T-helper 1 cell treated with Interleukin-12 subunit alpha and Interleukin-12 subunit beta and Interleukin-4 antibody, amounts not matched to agents 30 μg/mL and 1 μg/mL, for 36 hours (primary cell): ENCODE measurements at regions not wholly inside any gene's neighbourhood (a gene's known extent, or its start where the extent isn't known, plus 50 kb on each side); places are given as distances from the start of the nearest gene placed in this dataset.

ENCODE experiments used
- H3K27ac Mint-ChIP-seq: one replicate; pipeline ENCODE4 v1.8.0; 2021; ENCODE audit warnings: mild to moderate bottlenecking, mixed read lengths
- H3K27me3 Mint-ChIP-seq: one replicate; pipeline ENCODE4 v1.8.0; 2021; ENCODE audit warnings: low read depth, mixed read lengths
- H3K36me3 Mint-ChIP-seq: one replicate; pipeline ENCODE4 v1.8.0; 2021; ENCODE audit warnings: low read depth, mixed read lengths
- H3K4me1 Mint-ChIP-seq: one replicate; pipeline ENCODE4 v1.8.0; 2021; ENCODE audit warnings: low read depth, mixed read lengths
- H3K4me3 Mint-ChIP-seq: one replicate; pipeline ENCODE4 v1.8.0; 2021; ENCODE audit warnings: mild to moderate bottlenecking, moderate library complexity, mixed read lengths
- H3K9me3 Mint-ChIP-seq: one replicate; pipeline ENCODE4 v1.8.0; 2021; ENCODE audit warnings: mixed read lengths

DNA sequence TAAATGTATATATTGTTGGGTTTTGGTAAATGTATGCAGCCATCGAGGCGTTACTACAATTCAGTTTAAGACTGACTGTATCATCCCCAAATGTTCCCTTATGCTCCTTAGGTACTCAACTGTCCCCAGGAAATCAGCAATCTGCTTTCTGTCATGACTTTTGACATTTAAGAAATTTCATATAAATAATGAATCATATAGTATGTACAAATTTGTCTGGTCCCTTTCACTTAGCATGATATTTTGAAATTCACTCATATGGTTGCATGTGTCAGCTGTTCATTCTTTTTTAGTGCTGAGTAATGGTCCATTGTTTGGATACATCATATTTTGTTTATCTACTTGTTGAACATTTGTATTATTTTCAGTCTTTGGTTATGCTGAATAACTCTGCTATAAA is 218.8 kb downstream of the C4orf33 start:
- H3K4me1 Mint-ChIP-seq, result no peaks in the 10 kb centered on the region
- no peaks in the 10 kb centered on the region for H3K36me3 Mint-ChIP-seq
- no peaks in the 10 kb centered on the region for H3K9me3 Mint-ChIP-seq
- no peak overlapping the region for H3K27ac Mint-ChIP-seq
- H3K4me3 Mint-ChIP-seq, result no peak overlapping the region
- H3K27me3 Mint-ChIP-seq, result no peaks in the 10 kb centered on the region

- H3K27me3 Mint-ChIP-seq, result no peaks in the 10 kb centered on the region
- H3K4me1 Mint-ChIP-seq, result no peaks in the 10 kb centered on the region
- H3K36me3 Mint-ChIP-seq, result no peaks in the 10 kb centered on the region
- no peak overlapping the region for H3K27ac Mint-ChIP-seq
- no peaks in the 10 kb centered on the region for H3K9me3 Mint-ChIP-seq
- H3K4me3 Mint-ChIP-seq, result no peak overlapping the region
Observed at GRCh38 chr4:129322920-129323319, 227.0 kb downstream of the C4orf33 start.

DNA sequence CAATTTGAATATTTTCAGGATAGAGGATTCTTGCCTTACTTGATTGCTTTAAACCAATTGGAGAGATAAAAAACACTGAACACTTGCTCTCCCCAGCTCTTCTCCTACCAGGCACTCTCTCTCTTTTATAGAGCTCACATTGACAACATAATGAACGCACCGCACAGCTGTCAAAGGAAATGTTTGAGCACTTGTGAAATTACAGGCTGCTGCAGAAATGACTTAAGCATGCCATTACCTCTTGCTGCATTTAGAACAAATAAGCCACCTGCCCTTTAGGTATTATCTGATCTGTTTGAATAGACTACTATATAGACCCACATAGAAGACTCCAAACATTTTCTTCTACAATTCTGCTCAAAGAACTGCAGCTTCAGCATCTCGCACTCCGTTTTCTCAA is 227.7 kb downstream of the C4orf33 start:
- H3K36me3 Mint-ChIP-seq, result no peaks in the 10 kb centered on the region
- no peak overlapping the region for H3K4me3 Mint-ChIP-seq
- no peaks in the 10 kb centered on the region for H3K9me3 Mint-ChIP-seq
- no peak overlapping the region for H3K27ac Mint-ChIP-seq
- H3K27me3 Mint-ChIP-seq, result no peaks in the 10 kb centered on the region
- H3K4me1 Mint-ChIP-seq, result no peaks in the 10 kb centered on the region

DNA sequence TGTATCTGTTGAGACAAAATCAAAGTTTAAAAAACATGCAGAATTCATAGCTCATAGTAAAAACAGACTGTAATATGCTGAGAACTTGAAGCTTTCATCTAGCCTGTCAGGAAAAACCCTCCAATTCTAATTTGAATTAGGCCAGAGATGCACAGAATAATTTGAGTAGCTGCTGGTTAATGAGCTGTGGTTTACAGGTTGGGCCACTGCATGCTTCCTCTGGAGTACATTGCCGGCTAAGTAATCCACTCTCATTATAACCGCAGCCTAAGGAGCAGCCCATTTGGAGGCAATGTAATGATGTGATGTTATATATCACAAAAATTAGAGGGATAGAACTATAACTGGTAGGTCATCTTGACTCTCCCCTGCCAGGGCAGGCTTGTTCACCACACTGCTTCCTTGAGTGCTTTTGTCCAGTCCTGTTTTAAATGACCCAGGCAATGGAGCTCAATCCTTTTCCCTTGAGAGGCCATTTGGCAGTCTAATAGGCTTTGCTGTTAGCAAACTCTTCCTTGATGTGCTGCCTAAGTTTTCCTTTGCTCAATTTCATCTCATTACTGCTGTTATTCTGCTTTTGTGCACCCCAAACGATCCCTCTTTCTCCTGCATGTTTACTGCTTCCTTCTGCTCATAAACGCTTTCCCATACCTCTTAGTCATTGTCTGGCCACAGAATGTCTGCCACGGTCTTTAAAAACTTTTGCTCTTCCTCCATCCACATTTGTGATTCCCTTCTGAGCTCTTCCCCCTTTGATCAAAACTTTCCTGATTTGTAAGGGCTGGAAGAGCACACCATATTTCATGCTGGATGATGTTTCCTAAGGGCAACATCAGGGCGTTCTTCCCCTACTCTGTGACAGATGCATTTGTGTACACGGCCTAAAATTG is 230.9 kb downstream of the C4orf33 start:
- Mint-ChIP-seq H3K4me1 (no peaks in the 10 kb centered on the region), H3K4me3 (no peak overlapping the region), H3K9me3 (peaks cover 3% of the 10 kb centered on the region), H3K36me3 (no peaks in the 10 kb centered on the region), H3K27ac (no peak overlapping the region), H3K27me3 (no peaks in the 10 kb centered on the region)

- Mint-ChIP-seq H3K27me3 (no peaks in the 10 kb centered on the region), H3K9me3 (peaks cover 3% of the 10 kb centered on the region), H3K27ac (no peak overlapping the region), H3K4me3 (no peak overlapping the region), H3K4me1 (no peaks in the 10 kb centered on the region), H3K36me3 (no peaks in the 10 kb centered on the region)
Observed at GRCh38 chr4:129327637-129328036, 231.7 kb downstream of the C4orf33 start.

GRCh38 chr4:129328162-129328561 is 232.2 kb downstream of the C4orf33 start:
- no peaks in the 10 kb centered on the region for H3K27me3 Mint-ChIP-seq
- H3K4me1 Mint-ChIP-seq, result no peaks in the 10 kb centered on the region
- no peaks in the 10 kb centered on the region for H3K36me3 Mint-ChIP-seq
- no peak overlapping the region for H3K27ac Mint-ChIP-seq
- H3K9me3 Mint-ChIP-seq, result peaks cover 3% of the 10 kb centered on the region
- H3K4me3 Mint-ChIP-seq, result no peak overlapping the region

DNA sequence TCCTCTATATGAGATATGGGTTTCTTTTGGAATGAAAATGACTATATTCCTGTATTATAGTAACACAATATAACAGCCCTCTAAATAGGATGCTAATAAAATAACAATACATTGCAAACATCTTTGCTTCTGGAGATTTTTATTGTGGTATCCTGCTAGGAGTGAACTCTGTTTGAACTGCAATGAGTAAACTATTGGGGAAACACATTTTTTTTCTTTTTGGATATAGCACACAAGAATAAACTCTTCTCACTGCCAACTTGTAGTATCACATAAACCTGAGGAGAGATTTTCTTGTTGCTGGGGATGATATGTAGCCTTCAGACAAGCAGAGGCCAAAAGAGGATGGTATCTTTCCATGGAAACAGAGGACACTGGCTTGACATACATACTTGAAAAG is 238.2 kb downstream of the C4orf33 start:
- H3K4me3 Mint-ChIP-seq, result no peak overlapping the region
- no peaks in the 10 kb centered on the region for H3K27me3 Mint-ChIP-seq
- H3K9me3 Mint-ChIP-seq, result peaks cover 3% of the 10 kb centered on the region
- no peaks in the 10 kb centered on the region for H3K36me3 Mint-ChIP-seq
- H3K27ac Mint-ChIP-seq, result no peak overlapping the region
- no peaks in the 10 kb centered on the region for H3K4me1 Mint-ChIP-seq

DNA sequence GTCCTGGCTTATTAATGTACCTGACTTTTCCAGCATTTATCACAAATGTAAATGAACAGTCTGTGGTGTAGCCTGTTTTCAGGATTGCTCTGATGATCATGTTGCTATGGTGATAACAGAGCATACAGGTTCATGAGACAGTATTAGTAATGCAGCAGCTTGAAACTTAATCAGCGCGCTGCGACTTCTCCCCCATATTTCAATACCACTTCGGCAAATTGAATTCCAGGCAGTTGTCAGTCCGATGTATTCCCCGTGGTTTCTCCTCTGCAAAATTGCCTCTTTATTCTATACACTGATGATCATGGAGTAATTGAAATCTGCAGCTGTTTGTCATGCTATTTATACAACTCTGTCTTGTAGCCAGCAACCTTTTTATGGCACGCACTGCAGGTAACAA is 239.3 kb downstream of the C4orf33 start:
- Mint-ChIP-seq H3K27ac (no peak overlapping the region), H3K36me3 (no peaks in the 10 kb centered on the region), H3K4me3 (no peak overlapping the region), H3K27me3 (no peaks in the 10 kb centered on the region), H3K9me3 (no peaks in the 10 kb centered on the region), H3K4me1 (no peaks in the 10 kb centered on the region)

DNA sequence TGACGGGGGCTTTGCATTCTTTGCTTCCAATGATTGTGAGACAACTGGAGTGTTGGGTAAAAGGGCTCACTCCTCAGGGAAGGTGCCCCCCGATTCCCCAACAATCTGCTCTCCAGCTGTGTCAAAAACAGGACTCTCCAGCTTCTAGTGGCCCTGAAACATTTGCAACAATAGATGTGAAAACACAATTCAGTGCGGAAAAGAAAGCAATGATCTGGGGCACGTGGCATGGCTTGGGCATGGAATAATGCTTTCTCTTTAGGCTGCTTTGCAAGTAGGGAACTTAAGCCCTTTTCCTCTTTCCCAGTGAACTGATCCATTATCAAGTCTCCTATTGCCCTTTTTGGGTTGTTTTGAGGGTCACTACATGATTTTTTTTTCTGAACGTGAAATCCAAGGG is 239.9 kb downstream of the C4orf33 start:
- no peaks in the 10 kb centered on the region for H3K9me3 Mint-ChIP-seq
- H3K27ac Mint-ChIP-seq, result no peak overlapping the region

GRCh38 chr4:129336457-129337227 is 240.7 kb downstream of the C4orf33 start:
- Mint-ChIP-seq H3K27ac (no peak overlapping the region), H3K9me3 (no peaks in the 10 kb centered on the region), H3K4me3 (no peak overlapping the region), H3K27me3 (no peaks in the 10 kb centered on the region), H3K4me1 (no peaks in the 10 kb centered on the region), H3K36me3 (no peaks in the 10 kb centered on the region)

More for the DNA sequence above, 239.9 kb downstream of the C4orf33 start:
- no peak overlapping the region for H3K4me3 Mint-ChIP-seq
- H3K27me3 Mint-ChIP-seq, result no peaks in the 10 kb centered on the region
- H3K4me1 Mint-ChIP-seq, result no peaks in the 10 kb centered on the region
- H3K36me3 Mint-ChIP-seq, result no peaks in the 10 kb centered on the region

DNA sequence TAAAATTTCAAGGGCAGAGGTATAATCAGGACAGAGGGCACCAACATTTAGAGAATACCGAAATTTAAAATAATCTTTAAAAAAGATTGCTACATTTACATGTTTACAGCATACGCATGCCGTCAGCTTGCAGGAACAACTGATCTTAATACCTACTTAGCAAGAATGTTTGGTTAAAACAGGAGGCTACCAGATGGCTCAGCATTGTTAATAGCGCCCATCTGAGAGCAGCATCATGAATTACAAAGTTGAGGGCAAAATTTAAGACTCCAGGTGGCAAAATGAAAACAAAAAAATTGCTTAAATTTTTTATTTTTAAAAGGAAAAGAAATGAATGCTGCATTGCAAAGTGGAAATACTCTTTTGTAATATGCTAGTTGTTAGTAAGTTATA is 241.3 kb downstream of the C4orf33 start:
- Mint-ChIP-seq H3K27ac (no peak overlapping the region), H3K4me3 (no peak overlapping the region), H3K36me3 (no peaks in the 10 kb centered on the region), H3K4me1 (no peaks in the 10 kb centered on the region), H3K9me3 (no peaks in the 10 kb centered on the region), H3K27me3 (no peaks in the 10 kb centered on the region)

DNA sequence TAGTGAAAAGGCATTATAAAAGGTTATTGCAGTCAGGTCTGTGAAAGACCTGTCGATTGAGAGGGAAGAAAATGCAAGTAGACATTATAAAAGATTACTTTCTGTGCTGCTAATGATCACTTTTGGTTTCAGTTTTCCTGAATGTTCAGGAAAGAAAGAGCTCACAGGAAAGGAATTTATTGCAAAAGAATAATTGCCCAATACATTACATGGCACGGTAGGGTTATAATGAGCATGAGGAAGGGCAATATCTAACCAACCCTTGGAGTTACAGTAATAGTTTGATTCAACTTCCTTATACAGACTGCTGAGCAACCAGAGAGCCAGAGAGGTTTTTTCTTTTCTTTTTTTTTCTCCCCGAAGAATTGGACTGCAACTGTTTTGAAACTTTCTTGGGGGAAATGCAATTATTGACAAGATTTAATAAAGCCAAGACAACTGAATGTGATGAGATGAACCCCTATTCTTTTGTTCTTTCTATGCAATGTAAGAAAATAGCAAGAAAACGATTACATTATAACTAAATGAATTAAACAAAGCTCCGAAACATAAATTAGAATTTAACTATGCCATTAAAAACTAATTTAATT is 247.0 kb downstream of the C4orf33 start:
- Mint-ChIP-seq H3K4me3 (no peak overlapping the region), H3K4me1 (no peaks in the 10 kb centered on the region), H3K36me3 (no peaks in the 10 kb centered on the region), H3K27ac (no peak overlapping the region), H3K27me3 (peaks cover 3% of the 10 kb centered on the region), H3K9me3 (no peaks in the 10 kb centered on the region)

DNA sequence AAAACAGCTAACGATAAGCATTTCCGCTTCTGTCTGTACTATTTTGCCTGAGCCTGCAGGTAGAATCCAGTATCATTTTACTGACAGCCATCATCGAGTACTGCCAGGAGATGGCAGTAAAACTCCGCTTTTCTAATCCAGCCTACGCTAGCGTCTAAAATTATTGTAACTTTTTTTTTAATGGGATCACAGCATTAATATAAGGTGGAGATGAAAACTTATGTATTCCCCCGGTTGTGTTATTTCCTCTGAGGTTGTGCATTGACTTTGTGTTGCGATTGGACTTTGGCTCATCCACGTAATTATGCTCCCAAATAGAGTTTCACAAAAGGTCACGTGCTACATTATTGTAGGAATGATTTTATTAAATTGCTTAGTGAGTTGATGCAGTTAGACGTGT is 248.1 kb downstream of the C4orf33 start:
- H3K27ac Mint-ChIP-seq, result no peak overlapping the region
- no peaks in the 10 kb centered on the region for H3K36me3 Mint-ChIP-seq
- no peaks in the 10 kb centered on the region for H3K4me1 Mint-ChIP-seq
- no peak overlapping the region for H3K4me3 Mint-ChIP-seq
- H3K9me3 Mint-ChIP-seq, result no peaks in the 10 kb centered on the region
- peaks cover 3% of the 10 kb centered on the region for H3K27me3 Mint-ChIP-seq

DNA sequence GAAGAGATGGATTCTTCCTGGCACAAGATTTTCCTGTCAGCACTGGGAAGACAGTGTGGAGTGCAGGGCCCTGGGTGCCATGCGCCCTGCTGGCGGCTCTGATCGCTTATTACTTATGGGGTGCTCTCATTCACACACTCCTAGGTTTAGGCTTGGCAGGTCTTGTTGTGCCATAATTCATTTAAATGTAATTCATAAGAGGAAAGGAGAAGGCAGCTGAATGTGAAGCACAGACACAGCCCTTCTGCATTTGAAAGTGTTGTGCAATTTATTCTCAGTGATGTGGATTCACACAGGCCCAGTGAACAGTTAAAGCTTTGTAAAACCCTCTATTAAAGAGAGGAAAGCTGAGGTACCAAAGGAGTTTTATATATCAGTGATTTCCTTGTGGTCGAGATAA is 249.7 kb downstream of the C4orf33 start:
- Mint-ChIP-seq H3K27ac (no peak overlapping the region), H3K36me3 (no peaks in the 10 kb centered on the region)

DNA sequence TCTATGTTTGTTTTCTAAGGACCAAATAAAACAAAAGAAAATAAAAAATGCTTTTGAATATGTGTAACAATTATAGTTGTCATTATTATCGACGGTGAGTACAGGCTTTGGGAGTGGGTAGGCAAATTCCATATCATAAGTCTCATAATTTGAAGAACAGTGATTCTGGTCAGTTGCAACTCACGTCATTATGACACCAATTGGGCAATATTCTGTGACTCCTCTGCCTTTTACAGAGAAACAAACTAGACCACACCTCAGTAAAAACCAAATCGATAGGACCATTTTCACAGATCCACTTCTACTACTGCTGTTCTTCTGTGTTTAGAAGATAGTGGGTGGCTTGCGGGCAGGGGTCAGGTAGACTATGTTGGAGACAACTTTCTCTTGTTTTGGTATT is 250.1 kb downstream of the C4orf33 start:
- Mint-ChIP-seq H3K27ac (no peak overlapping the region), H3K4me1 (no peaks in the 10 kb centered on the region), H3K4me3 (no peak overlapping the region), H3K36me3 (no peaks in the 10 kb centered on the region), H3K27me3 (peaks cover 3% of the 10 kb centered on the region), H3K9me3 (no peaks in the 10 kb centered on the region)

More for the DNA sequence above, 249.7 kb downstream of the C4orf33 start:
- Mint-ChIP-seq H3K9me3 (no peaks in the 10 kb centered on the region), H3K4me1 (no peaks in the 10 kb centered on the region), H3K4me3 (no peak overlapping the region), H3K27me3 (peaks cover 3% of the 10 kb centered on the region)
